Ovary (tissue), 3 donors: ENCODE measurements at regions not wholly inside any gene's neighbourhood (a gene's known extent, or its start where the extent isn't known, plus 50 kb on each side); places are given as distances from the start of the nearest gene placed in this dataset.
"Not testable (repeated sequence)": the region's sequence is repeated elsewhere in the genome, so short reads cannot be mapped to it uniquely, and the experiment has no call there.

Source experiments
- CTCF ChIP-seq, 3 donors: fragments of 450-650 bp in 2 of 3; fragments of 200-600 bp in 1 of 3; IDR thresholded peaks; one replicate each; pipeline versions ENCODE4 v1.5.1 to v1.8.0; 2016 to 2022; ENCODE audit warnings: antibody characterized with exemption in 3 of 3, mild to moderate bottlenecking in 1 of 3
- EP300 ChIP-seq: sonication (generic); formaldehyde crosslinking; IDR thresholded peaks from one replicate; pipeline ENCODE4 v1.6.1; 2017; ENCODE audit warnings: antibody characterized with exemption
- POLR2A ChIP-seq: fragments of 450-650 bp; IDR thresholded peaks from one replicate; pipeline ENCODE4 v1.6.1; 2017; ENCODE audit warnings: antibody characterized with exemption, mild to moderate bottlenecking, moderate library complexity
- donor health status: DM: no; HTN: no; CAD: no.

GRCh38 chr1:41968557-41968956 lies 49.8 kb upstream of the HIVEP3 start:
- not testable (repeated sequence) for TF ChIP-seq CTCF (IDR thresholded peaks at IDR 0.05); POLR2A; EP300
